Activated T-cell treated with anti-CD3 and anti-CD28 coated beads, Interleukin-2, amount 50 U/mL, for 4 hours (primary cell): ENCODE measurements at regions not wholly inside any gene's neighbourhood (a gene's known extent, or its start where the extent isn't known, plus 50 kb on each side); places are given as distances from the start of the nearest gene placed in this dataset.
"Not testable (repeated sequence)": the region's sequence is repeated elsewhere in the genome, so short reads cannot be mapped to it uniquely, and the experiment has no call there.

ENCODE experiments used
- ATAC-seq, 2 donors: fragments of 200-7000 bp; cut with Tn5 transposase; one replicate each; pipeline ENCODE4 v1.10.0; 2021
- DNase-seq: peaks from one replicate; pipeline ENCODE4 v3.0.0-alpha.2; 2020
- H3K27me3 Mint-ChIP-seq: one replicate; pipeline ENCODE4 v1.8.0; 2021; ENCODE audit warnings: low read depth, mixed read lengths
- H3K36me3 Mint-ChIP-seq: one replicate; pipeline ENCODE4 v1.8.0; 2022; ENCODE audit warnings: mixed read lengths; ENCODE audit not compliant: insufficient read depth
- H3K4me1 Mint-ChIP-seq: one replicate; pipeline ENCODE4 v1.8.0; 2021; ENCODE audit warnings: low read depth, mixed read lengths
- H3K4me3 Mint-ChIP-seq: one replicate; pipeline ENCODE4 v1.8.0; 2021; ENCODE audit warnings: mild to moderate bottlenecking, moderate library complexity, mixed read lengths
- H3K9me3 Mint-ChIP-seq: one replicate; pipeline ENCODE4 v1.8.0; 2021; ENCODE audit warnings: mixed read lengths

DNA sequence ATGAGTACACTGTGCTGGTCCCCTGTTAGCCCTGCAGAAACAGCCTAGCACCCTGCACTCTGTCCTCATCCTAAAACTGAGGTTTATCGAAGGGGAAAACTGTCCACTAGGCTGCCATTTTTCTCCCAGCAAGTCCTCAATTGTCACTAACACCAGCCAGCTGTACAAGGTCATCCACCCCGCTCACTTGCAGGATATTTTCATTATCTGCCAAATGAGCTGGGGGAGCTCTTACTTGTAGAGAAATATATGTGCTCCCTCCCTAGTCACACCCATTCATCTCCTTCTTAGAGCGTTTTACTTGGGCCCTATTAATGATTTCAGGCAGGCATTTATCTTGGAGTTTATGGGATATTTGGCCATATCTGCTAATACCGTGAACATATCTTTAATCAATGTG, 413.5 kb upstream of the NFE2L3 start:
- Mint-ChIP-seq H3K4me1 (no peaks in the 10 kb centered on the region), H3K9me3 (no peaks in the 10 kb centered on the region), H3K27me3 (peaks cover 26% of the 10 kb centered on the region), H3K36me3 (no peaks in the 10 kb centered on the region), H3K4me3 (no peak overlapping the region)
- no peak for ATAC-seq
- DNase-seq: no peak

DNA sequence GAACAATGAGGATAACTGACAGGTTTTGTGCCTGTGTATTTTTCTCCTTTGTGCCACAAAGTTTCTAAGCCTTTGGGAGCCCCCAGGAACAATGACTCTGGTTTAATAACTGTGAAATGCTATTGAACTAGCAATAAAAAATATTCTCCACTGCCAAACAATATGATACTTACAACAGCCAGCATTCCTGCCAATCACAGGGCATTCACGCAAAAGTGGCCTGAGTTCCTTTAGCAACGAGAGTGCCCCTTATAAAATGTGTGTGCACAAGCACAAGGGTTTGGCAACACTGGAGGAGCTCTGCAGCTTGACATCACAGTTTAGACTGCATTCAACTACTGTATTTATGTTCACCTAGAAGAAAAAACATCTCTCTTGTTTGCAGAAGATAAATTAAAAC, 412.9 kb upstream of the NFE2L3 start:
- DNase-seq: no peak
- H3K36me3 Mint-ChIP-seq: no peaks in the 10 kb centered on the region
- H3K27me3 Mint-ChIP-seq: peaks cover 27% of the 10 kb centered on the region
- H3K4me1 Mint-ChIP-seq: no peaks in the 10 kb centered on the region
- no peak for ATAC-seq
- no peaks in the 10 kb centered on the region for H3K9me3 Mint-ChIP-seq
- no peak overlapping the region for H3K4me3 Mint-ChIP-seq

DNA sequence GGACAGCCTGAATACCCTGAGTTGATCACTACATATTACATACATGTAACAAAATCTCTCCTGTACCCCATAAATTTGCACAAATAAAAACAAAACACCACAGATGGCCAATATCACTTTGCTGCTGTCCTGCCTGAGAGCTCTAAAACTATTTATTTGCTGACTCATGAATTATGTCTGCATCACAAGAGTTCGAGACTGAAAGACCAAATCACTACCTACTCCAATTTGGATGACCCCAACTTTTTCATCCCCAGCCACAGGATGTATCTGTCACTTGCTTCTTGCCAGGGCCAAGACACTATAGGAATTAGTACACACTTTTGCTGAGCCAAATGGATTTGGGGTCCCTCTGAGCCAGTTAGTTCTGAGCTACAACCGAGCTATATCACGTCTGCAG, 409.7 kb upstream of the NFE2L3 start:
- Mint-ChIP-seq H3K27me3 (peaks cover 13% of the 10 kb centered on the region), H3K36me3 (no peaks in the 10 kb centered on the region), H3K9me3 (no peaks in the 10 kb centered on the region), H3K4me1 (no peaks in the 10 kb centered on the region), H3K4me3 (no peak overlapping the region)
- ATAC-seq: no peak
- DNase-seq: no peak

DNA sequence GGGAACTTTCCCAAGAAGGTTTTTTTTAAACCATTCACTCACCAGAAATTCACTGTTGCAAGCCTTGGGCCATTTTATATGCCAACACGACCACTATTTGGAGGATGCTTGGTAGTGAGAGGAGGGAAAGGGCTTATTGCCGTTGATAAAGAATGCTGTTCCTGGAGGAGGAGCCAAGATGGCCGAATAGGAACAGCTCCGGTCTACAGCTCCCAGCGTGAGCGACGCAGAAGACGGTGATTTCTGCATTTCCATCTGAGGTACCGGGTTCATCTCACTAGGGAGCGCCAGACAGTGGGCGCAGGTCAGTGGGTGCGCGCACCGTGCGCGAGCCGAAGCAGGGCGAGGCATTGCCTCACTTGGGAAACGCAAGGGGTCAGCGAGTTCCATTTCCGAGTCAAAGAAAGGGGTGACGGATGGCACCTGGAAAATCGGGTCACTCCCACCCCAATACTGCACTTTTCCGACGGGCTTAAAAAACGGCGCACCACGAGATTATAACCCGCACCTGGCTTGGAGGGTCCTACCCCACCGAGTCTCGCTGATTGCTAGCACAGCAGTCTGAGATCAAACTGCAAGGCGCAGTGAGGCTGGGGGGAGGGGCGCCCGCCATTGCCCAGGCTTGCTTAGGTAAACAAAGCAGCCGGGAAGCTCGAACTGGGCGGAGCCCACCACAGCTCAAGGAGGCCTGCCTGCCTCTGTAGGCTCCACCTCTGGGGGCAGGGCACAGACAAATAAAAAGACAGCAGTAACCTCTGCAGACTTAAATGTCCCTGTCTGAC, 408.1 kb upstream of the NFE2L3 start:
- H3K36me3 Mint-ChIP-seq, DNase-seq, ATAC-seq, H3K4me1 Mint-ChIP-seq, H3K4me3 Mint-ChIP-seq, H3K27me3 Mint-ChIP-seq, H3K9me3 Mint-ChIP-seq: not testable (repeated sequence)

DNA sequence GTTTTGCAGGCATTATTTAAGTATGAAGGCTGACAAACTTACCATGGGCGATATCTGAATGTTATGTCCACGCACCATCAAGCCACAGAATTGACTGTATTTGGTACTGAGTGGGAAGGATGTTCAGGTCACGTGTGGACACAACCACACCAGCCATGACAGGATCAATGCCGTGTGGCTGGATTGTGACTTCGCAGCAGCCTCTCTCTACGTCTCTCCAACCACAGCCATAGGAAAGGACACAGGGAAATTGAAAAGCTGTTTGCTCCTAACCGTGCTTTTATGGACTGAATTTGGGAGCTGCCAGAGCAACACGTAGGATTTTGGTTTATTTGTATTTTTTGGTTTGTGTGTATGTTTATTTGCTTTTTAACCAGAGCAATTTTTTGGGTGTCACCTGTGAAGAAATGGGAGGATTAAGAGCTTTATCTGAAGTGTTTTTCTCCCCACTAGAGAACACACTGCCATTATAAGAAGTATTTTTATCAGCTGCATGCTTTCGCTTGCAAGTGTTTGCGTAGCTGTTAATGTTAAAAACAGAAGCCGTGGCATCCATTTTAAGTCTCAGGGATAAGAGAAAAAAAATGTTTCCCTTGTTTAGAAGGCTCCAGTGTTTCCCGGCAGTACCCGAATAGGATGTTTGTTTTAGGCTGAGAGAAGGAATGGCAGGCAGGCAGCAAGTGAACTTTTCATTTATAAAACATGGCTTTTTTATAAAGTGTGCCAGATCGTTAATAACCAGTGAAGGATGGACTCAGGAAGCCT, 401.1 kb upstream of the NFE2L3 start:
- no peaks in the 10 kb centered on the region for H3K4me1 Mint-ChIP-seq
- no peaks in the 10 kb centered on the region for H3K9me3 Mint-ChIP-seq
- DNase-seq (no peak), ATAC-seq (no peak)
- H3K4me3 Mint-ChIP-seq: no peak overlapping the region
- no peaks in the 10 kb centered on the region for H3K36me3 Mint-ChIP-seq
- H3K27me3 Mint-ChIP-seq: peaks cover 7% of the 10 kb centered on the region

DNA sequence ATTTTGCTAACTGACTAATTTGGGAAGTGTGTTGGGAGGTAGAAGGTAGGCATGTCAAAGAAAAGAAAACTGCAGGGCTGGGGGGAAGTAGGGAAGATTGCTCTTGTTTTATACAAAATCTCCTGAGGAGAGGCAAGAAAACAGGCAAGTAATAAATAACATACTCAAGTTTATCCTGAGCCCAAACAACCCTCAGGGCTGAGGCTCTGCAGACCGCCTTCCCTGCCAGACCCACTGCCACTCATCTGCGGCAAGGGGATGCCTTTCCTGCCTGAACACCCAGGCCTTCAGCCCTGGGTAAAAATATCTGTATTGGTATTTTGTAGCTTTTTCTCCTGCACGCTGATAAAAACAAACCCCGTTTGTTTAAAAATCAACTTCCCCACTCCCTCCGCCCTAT, 399.8 kb upstream of the NFE2L3 start:
- DNase-seq (no peak), ATAC-seq (no peak)
- Mint-ChIP-seq H3K36me3 (no peaks in the 10 kb centered on the region), H3K27me3 (peaks cover 7% of the 10 kb centered on the region), H3K4me1 (no peaks in the 10 kb centered on the region), H3K9me3 (no peaks in the 10 kb centered on the region), H3K4me3 (no peak overlapping the region)

DNA sequence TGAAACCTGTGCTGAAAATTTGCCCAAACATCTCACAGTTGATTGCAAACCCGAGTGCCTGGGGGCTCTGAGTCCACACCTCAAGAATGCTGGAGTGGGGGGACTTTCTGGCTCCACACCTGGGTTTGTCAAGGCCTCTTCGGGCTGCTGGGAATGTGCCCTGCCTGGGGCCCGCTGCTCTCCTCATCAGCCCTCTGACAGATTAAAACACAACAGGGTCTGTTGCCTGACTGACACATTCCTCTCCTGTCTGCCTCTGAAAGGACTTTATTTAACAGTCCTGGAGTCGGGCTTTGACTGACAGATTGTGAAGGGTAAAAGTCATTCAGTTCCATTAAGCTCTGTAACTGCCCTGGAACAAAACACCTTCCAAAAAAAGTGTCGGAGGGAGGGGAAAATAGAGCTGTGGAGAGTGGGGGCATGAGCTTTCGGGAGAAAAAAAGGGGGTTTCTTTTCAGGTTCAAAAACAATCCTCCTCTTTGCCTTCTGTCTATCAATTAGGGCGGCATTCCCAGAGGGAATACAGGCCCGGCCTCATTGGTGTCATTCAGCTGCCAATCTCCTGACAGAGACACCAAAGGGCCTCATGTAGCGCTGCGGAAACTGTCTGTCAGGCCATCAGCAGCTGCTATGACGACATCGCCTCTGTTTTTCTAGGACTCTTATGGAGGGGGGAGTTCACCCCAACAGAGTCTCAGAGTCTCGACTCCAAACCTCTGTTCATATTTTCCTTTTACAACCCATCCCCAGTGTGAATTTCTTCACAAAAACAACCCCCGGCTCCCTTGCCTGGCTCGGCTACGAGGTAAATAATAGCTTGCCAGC, 398.8 kb upstream of the NFE2L3 start:
- Mint-ChIP-seq H3K36me3 (no peaks in the 10 kb centered on the region), H3K4me1 (no peaks in the 10 kb centered on the region), H3K9me3 (no peaks in the 10 kb centered on the region), H3K27me3 (peaks cover 7% of the 10 kb centered on the region), H3K4me3 (no peak overlapping the region)
- DNase-seq (no peak), ATAC-seq (no peak)

DNA sequence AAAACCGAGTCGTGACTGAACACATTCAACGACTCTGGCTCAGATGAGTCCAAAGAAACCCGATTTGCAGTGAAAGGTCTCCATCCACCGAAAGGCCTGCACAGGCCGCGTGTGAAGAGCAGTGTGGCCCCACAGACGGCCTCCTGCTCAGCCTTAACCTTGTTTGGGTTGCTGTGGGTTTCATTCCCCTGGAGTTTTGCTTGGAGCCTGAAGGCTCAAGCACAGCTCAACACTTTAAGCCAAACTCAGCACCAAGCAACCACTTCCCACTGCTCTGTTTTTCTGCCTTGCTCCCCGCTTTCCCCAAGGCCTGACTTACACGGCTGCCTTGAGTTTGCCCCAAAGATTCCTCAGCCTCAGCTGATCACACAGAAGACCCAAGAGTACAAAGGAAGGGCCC, 398.2 kb upstream of the NFE2L3 start:
- DNase-seq (no peak), ATAC-seq (no peak)
- Mint-ChIP-seq H3K4me1 (no peaks in the 10 kb centered on the region), H3K27me3 (peaks cover 7% of the 10 kb centered on the region), H3K36me3 (no peaks in the 10 kb centered on the region), H3K4me3 (no peak overlapping the region), H3K9me3 (no peaks in the 10 kb centered on the region)

DNA sequence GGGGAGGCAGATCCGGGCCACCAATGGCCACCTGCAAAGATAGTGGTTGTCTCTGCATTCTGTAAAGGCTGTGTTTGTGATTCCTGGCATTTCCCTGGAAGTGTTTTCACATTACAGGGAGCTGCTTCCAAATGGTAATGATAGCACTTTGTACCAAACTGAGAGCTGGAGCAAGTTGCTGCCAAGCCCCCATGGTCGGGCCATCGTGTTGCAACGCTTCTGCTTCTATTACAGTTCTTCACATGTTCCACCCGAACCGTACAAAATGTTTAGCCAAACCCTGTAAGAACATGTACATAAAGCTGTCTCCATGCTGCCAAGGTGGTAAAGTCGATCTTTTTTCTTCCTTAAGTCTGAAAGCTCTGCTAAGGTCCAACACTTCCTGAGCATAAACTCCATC, 397.7 kb upstream of the NFE2L3 start:
- Mint-ChIP-seq H3K4me3 (no peak overlapping the region), H3K36me3 (no peaks in the 10 kb centered on the region), H3K4me1 (no peaks in the 10 kb centered on the region), H3K9me3 (no peaks in the 10 kb centered on the region), H3K27me3 (peaks cover 7% of the 10 kb centered on the region)
- no peak for DNase-seq
- ATAC-seq: no peak

DNA sequence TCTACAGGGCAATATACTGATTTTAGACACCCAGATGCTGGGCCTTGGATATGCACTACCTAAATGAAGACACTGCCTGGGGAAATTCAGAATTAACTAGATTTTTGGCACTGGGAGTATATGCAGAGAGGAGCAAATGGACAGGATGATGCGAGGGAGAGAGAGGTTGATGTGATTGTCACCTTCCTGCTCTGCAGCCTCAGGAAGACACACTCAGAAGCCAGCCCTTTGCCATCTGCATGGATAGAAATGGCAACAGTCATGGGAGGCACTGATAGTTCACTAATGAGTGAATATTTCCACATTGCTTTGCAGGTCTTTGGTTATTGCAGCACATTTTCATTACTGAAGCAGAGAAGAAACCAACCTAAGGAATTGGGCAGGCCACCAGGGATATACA, 397.2 kb upstream of the NFE2L3 start:
- Mint-ChIP-seq H3K36me3 (no peaks in the 10 kb centered on the region), H3K4me3 (no peak overlapping the region), H3K27me3 (peaks cover 7% of the 10 kb centered on the region), H3K9me3 (no peaks in the 10 kb centered on the region), H3K4me1 (no peaks in the 10 kb centered on the region)
- DNase-seq (no peak), ATAC-seq (no peak)

DNA sequence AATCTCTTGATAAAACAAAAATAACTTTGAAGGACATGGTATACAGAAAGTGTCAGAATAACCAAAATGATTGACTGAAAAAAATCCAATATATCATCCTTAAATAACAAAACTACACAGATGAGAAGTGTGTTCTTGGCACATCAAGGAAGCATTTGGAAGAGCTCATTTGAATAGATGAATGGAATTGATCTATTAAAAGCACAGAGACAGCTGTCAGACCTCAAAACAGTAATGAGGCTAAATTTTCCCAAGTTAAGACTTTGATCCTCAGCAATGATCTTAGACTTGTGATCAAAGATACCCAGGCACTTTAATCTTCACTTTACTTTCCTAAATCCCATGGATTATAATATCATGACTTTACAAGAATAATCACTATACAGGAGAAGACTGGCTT, 395.4 kb upstream of the NFE2L3 start:
- Mint-ChIP-seq H3K4me3 (no peak overlapping the region), H3K4me1 (no peaks in the 10 kb centered on the region), H3K36me3 (no peaks in the 10 kb centered on the region), H3K27me3 (peaks cover 2% of the 10 kb centered on the region), H3K9me3 (no peaks in the 10 kb centered on the region)
- DNase-seq (no peak), ATAC-seq (no peak)

DNA sequence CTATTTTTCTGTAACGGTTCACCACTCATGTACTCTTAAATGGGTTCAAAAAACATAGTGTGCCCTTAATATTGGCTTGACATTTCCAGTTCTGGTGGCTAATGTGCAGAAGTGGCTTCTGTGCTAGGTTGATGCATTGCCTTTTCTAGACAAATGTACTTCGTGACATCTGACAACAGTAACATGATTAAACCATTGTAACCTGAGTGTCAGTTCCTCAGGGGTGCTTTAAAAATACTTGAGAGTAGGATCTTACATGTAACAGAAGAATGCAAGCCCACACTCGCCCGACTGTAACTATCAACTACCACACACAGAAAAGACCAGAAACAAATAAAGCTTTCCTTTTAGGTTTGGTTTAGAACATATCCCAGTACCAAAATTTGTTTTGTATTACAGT, 393.4 kb upstream of the NFE2L3 start:
- no peaks in the 10 kb centered on the region for H3K4me1 Mint-ChIP-seq
- no peaks in the 10 kb centered on the region for H3K9me3 Mint-ChIP-seq
- no peak overlapping the region for H3K4me3 Mint-ChIP-seq
- DNase-seq: no peak
- no peak for ATAC-seq
- peaks cover 9% of the 10 kb centered on the region for H3K27me3 Mint-ChIP-seq
- no peaks in the 10 kb centered on the region for H3K36me3 Mint-ChIP-seq

DNA sequence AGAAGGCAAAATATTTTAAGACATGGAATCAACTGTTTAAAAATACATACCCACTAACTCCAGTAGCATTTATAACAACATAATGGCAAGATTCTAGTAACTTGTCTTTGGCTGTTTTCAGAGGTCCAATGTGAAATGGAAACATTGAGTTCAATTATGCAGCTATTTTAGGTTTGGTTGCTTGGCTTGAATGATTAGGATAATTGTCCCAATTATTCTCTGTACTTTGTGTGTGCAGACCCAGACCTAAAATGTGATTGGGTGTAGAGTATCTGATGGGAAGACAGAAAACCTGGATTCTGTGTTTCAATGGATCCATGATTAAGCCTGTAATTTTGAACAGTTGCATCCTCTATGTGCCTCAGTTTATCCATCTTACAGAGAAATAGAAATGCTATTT, 392.7 kb upstream of the NFE2L3 start:
- ATAC-seq: no peak
- no peaks in the 10 kb centered on the region for H3K4me1 Mint-ChIP-seq
- H3K27me3 Mint-ChIP-seq: peaks cover 10% of the 10 kb centered on the region
- no peak for DNase-seq
- no peak overlapping the region for H3K4me3 Mint-ChIP-seq
- H3K36me3 Mint-ChIP-seq: no peaks in the 10 kb centered on the region
- no peaks in the 10 kb centered on the region for H3K9me3 Mint-ChIP-seq

DNA sequence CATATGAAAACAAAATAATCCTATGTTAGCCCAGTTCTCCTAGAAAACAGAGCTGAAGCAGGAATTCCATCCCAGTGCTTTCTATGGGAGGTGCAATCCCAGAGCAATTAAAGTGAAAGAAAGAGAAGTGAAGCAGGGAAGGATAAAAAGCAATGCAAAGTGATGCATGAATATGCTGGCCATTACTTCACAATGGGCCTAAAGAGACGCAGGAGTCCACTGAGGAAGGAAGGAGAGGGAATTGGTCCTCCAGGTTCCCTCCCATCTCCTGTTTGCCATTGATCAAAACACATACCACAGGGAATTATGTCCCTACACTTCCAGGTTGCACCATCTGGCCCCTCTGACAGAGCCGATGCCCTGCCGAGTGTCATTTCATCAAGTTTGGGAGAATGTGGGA, 392.2 kb upstream of the NFE2L3 start:
- Mint-ChIP-seq H3K4me1 (no peaks in the 10 kb centered on the region), H3K27me3 (peaks cover 10% of the 10 kb centered on the region), H3K36me3 (no peaks in the 10 kb centered on the region), H3K9me3 (no peaks in the 10 kb centered on the region), H3K4me3 (no peak overlapping the region)
- DNase-seq (no peak), ATAC-seq (no peak)
